ENCODE measurements at regions not wholly inside any gene's neighbourhood (a gene's known extent, or its start where the extent isn't known, plus 50 kb on each side); places are given as distances from the start of the nearest gene placed in this dataset.

DNA sequence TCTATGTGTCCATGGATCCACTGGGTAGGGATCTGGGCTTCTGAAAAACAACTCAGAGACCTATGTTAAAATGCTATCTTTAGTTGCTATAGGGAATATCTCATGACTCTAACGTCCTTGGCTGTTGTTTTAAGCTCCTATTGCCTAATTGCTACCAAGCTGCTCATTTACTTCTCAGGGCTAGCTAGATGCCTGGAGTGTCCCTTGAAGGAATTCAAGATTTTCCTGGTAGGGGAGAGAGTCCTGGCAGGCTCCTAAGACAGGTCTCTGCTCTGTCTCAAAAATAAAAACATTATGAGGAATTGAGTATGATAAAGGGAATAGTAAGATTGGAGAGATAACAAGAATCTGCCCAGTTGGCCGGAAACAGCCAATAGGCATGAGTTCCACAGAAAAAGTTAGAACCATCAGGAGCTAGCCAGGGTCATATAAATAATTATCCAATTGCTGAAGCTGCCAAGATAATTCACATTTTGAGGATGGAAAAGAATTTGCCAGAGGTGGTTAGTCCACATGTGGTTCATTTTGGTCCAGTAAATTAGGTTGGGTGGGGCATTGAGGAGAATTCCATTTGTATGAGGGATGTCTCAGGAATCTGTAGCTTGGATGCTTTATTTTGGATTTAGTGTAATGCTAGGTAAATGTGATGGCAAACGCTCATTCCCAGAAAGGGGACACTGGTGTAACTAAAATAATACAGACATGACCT lies 362.7 kb upstream of the VSTM2A start:
- H3K36me3 Mint-ChIP-seq = no peaks in the 10 kb centered on the region
- TF ChIP-seq, protein P1, sequence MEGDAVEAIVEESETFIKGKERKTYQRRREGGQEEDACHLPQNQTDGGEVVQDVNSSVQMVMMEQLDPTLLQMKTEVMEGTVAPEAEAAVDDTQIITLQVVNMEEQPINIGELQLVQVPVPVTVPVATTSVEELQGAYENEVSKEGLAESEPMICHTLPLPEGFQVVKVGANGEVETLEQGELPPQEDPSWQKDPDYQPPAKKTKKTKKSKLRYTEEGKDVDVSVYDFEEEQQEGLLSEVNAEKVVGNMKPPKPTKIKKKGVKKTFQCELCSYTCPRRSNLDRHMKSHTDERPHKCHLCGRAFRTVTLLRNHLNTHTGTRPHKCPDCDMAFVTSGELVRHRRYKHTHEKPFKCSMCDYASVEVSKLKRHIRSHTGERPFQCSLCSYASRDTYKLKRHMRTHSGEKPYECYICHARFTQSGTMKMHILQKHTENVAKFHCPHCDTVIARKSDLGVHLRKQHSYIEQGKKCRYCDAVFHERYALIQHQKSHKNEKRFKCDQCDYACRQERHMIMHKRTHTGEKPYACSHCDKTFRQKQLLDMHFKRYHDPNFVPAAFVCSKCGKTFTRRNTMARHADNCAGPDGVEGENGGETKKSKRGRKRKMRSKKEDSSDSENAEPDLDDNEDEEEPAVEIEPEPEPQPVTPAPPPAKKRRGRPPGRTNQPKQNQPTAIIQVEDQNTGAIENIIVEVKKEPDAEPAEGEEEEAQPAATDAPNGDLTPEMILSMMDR (IDR thresholded peaks at IDR 0.05; ENCODE audit: unreplicated experiment) = no peak
- no peak overlapping the region for H3K27ac Mint-ChIP-seq
- H3K4me3 Mint-ChIP-seq = no peak overlapping the region
- H3K9me3 Mint-ChIP-seq = no peaks in the 10 kb centered on the region
- H3K4me1 Mint-ChIP-seq = no peaks in the 10 kb centered on the region
- no peak for DNase-seq (ENCODE audit: low spot score in 2 of 2, unreplicated experiment in 2 of 2)
- H3K27me3 Mint-ChIP-seq (ENCODE audit: low read depth) = no peaks in the 10 kb centered on the region

DNA sequence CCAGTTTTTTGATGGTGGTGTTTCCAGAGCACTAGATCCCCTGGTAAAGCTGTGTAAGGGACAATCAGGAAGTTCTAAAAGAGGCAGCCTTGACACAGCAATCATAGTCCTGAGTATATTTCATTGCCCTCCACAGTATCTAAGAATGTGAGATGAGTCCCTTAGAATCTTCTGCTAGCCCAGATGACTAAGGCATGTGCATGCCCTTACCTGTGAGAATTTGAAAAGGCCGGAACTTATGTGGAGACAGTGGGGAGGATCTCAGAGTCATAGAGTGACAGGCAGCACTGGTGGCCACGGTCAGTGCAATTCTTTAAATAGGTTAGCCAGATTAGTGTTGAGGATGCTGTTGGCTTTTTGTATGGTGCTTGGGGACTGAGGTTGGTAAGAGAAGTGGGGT lies 361.4 kb upstream of the VSTM2A start:
- Mint-ChIP-seq H3K9me3 (no peaks in the 10 kb centered on the region), H3K4me1 (no peaks in the 10 kb centered on the region), H3K27ac (no peak overlapping the region), H3K36me3 (no peaks in the 10 kb centered on the region), H3K27me3 (ENCODE audit: low read depth) (no peaks in the 10 kb centered on the region), H3K4me3 (no peak overlapping the region)
- no peak for DNase-seq (ENCODE audit: low spot score in 2 of 2, unreplicated experiment in 2 of 2)
- TF ChIP-seq, protein P1 (IDR thresholded peaks at IDR 0.05; ENCODE audit: unreplicated experiment) = no peak

DNA sequence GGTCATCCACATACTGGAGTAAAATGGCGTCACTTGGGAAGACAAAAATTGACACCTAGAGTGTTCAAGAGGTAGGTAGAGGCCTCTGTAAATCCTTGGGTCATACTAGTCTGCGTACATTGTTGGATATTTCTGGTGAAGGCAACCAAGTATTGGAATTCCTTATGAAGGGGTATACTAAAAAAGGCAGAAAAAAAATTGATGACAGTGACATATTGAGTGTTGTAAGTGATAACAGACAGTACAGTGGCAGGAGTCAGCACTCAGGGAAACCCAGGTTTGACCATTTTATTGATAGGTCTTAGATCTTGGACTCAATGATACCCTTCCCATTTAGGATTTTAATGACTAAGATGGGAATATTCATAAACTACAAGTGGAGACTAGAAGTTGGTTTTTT lies 359.1 kb upstream of the VSTM2A start:
- Mint-ChIP-seq H3K4me1 (peaks cover 5% of the 10 kb centered on the region), H3K27ac (no peak overlapping the region), H3K9me3 (no peaks in the 10 kb centered on the region), H3K36me3 (no peaks in the 10 kb centered on the region), H3K4me3 (no peak overlapping the region), H3K27me3 (ENCODE audit: low read depth) (no peaks in the 10 kb centered on the region)
- TF ChIP-seq, protein P1 (IDR thresholded peaks at IDR 0.05; ENCODE audit: unreplicated experiment) = no peak
- no peak for DNase-seq (ENCODE audit: low spot score in 2 of 2, unreplicated experiment in 2 of 2)

DNA sequence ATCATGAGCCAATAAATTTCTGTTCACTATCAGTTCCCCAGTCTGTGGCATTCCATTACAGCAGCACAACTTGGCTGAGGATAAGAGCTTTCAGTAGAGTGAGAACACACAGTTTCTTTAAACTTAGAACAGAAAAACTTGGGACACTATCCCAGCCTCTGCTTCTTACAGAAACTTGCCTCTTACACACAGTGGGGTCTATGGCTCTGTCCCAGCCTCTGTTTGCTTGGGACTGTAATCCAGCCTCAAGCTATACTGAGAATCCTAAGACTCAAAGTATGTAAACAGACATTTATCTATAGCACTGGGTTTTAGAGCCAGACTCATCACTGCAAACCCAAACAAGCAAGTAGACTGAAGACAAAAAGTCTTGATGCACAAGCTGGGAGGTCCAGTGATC lies 355.8 kb upstream of the VSTM2A start:
- Mint-ChIP-seq H3K36me3 (no peaks in the 10 kb centered on the region), H3K27ac (no peak overlapping the region), H3K4me3 (no peak overlapping the region), H3K9me3 (peaks cover 6% of the 10 kb centered on the region), H3K27me3 (ENCODE audit: low read depth) (no peaks in the 10 kb centered on the region), H3K4me1 (peaks cover 16% of the 10 kb centered on the region)
- TF ChIP-seq, protein P1 (IDR thresholded peaks at IDR 0.05; ENCODE audit: unreplicated experiment) = no peak
- no peak for DNase-seq (ENCODE audit: low spot score in 2 of 2, unreplicated experiment in 2 of 2)

DNA sequence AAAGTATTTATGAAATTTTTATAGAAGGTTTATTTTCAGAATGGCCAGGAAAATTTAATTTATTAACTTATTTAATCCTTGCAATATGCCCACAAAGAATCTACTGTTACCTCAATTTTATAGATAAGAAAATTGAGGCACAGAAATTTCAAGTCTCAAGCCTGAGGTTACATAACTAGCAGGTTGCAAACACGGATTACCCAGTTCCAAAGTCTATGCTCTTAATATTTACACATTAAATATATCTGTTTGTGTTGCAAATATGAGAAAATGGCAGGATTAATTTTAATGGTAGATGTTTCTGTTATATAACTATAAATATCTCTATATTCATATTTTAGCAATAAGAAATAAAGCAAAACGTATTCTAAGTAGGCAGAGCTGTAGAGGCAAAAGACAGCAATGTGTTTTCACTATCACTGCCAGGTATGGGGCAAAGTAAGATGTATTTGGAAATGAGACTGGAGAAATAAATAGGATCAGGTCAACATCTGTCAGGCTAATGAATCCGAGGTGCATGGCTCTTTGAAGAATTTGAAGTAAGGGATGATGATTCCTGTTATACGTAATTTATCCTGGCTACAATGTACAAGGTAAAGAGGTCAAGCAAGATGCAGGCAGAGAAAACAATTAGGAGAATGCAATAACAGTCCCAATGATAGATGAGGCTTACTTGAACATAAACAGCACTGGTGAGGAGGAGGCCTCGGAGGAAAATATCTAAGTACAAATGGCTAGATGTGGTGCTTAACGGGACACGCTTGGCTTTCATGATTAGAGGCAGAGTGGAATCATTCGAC lies 354.1 kb upstream of the VSTM2A start:
- H3K36me3 Mint-ChIP-seq = no peaks in the 10 kb centered on the region
- DNase-seq (ENCODE audit: low spot score in 2 of 2, unreplicated experiment in 2 of 2) = no peak
- peaks cover 16% of the 10 kb centered on the region for H3K4me1 Mint-ChIP-seq
- H3K4me3 Mint-ChIP-seq = no peak overlapping the region
- H3K27ac Mint-ChIP-seq = no peak overlapping the region
- H3K9me3 Mint-ChIP-seq = peaks cover 6% of the 10 kb centered on the region
- H3K27me3 Mint-ChIP-seq (ENCODE audit: low read depth) = no peaks in the 10 kb centered on the region
- TF ChIP-seq, protein P1 (IDR thresholded peaks at IDR 0.05; ENCODE audit: unreplicated experiment) = no peak

All from mesothelial cell of epicardium (in vitro differentiated cells).